Osteocyte (in vitro differentiated cells): ENCODE measurements at regions not wholly inside any gene's neighbourhood (a gene's known extent, or its start where the extent isn't known, plus 50 kb on each side); places are given as distances from the start of the nearest gene placed in this dataset.

Source experiments
- DNase-seq: peaks from one replicate; pipeline ENCODE4 v3.0.0; 2021; ENCODE audit warnings: mixed read lengths; ENCODE audit not compliant: unreplicated experiment; ENCODE audit errors: extremely low spot score
- H3K27ac Mint-ChIP-seq: one replicate; pipeline ENCODE4 v1.8.0; 2021; ENCODE audit warnings: mild to moderate bottlenecking, mixed read lengths; ENCODE audit not compliant: unreplicated experiment
- H3K27me3 Mint-ChIP-seq: one replicate; pipeline ENCODE4 v1.8.0; 2021; ENCODE audit warnings: mixed read lengths; ENCODE audit not compliant: unreplicated experiment
- H3K36me3 Mint-ChIP-seq: one replicate; pipeline ENCODE4 v1.8.0; 2021; ENCODE audit warnings: mixed read lengths; ENCODE audit not compliant: unreplicated experiment
- H3K4me1 Mint-ChIP-seq: one replicate; pipeline ENCODE4 v1.8.0; 2021; ENCODE audit warnings: mixed read lengths; ENCODE audit not compliant: unreplicated experiment
- H3K4me3 Mint-ChIP-seq: one replicate; pipeline ENCODE4 v1.8.0; 2021; ENCODE audit warnings: mild to moderate bottlenecking, moderate library complexity, mixed read lengths; ENCODE audit not compliant: unreplicated experiment
- H3K9me3 Mint-ChIP-seq: one replicate; pipeline ENCODE4 v1.8.0; 2021; ENCODE audit warnings: mixed read lengths; ENCODE audit not compliant: unreplicated experiment
- CTCF ChIP-seq: fragments of 200-600 bp; sonication (generic); IDR thresholded peaks from 2 replicates; pipeline ENCODE4 v1.5.0; 2021; ENCODE audit warnings: antibody characterized with exemption, mild to moderate bottlenecking, moderate library complexity

- DNase-seq, result no peak
Measured at GRCh38 chr1:22248746-22249145, 105.8 kb upstream of the WNT4 start.

GRCh38 chr1:22249928-22250680, 107.2 kb upstream of the WNT4 start:
- Mint-ChIP-seq H3K4me3 (no peak overlapping the region), H3K36me3 (no peaks in the 10 kb centered on the region), H3K9me3 (no peaks in the 10 kb centered on the region), H3K4me1 (peaks cover 57% of the 10 kb centered on the region), H3K27ac (no peak overlapping the region), H3K27me3 (no peaks in the 10 kb centered on the region)
- no peak for DNase-seq
- no peak for TF ChIP-seq CTCF

More at GRCh38 chr1:22248746-22249145, 105.8 kb upstream of the WNT4 start:
- Mint-ChIP-seq H3K27ac (no peak overlapping the region), H3K9me3 (no peaks in the 10 kb centered on the region), H3K27me3 (peaks cover 5% of the 10 kb centered on the region), H3K4me1 (peaks cover 43% of the 10 kb centered on the region), H3K4me3 (no peak overlapping the region), H3K36me3 (no peaks in the 10 kb centered on the region)
- no peak for TF ChIP-seq CTCF

- Mint-ChIP-seq H3K4me3 (no peak overlapping the region), H3K4me1 (peaks cover 63% of the 10 kb centered on the region), H3K27ac (no peak overlapping the region), H3K9me3 (no peaks in the 10 kb centered on the region), H3K27me3 (no peaks in the 10 kb centered on the region), H3K36me3 (no peaks in the 10 kb centered on the region)
- no peak for TF ChIP-seq CTCF
- DNase-seq, result no peak
Measured at GRCh38 chr1:22250724-22251123, 107.8 kb upstream of the WNT4 start.

GRCh38 chr1:22252251-22252650, 109.4 kb upstream of the WNT4 start:
- no peak overlapping the region for H3K27ac Mint-ChIP-seq
- H3K4me1 Mint-ChIP-seq, result peaks cover 69% of the 10 kb centered on the region
- H3K36me3 Mint-ChIP-seq, result no peaks in the 10 kb centered on the region

More at GRCh38 chr1:22252251-22252650, 109.4 kb upstream of the WNT4 start:
- TF ChIP-seq CTCF, result no peak
- H3K27me3 Mint-ChIP-seq, result no peaks in the 10 kb centered on the region
- H3K4me3 Mint-ChIP-seq, result no peak overlapping the region
- no peaks in the 10 kb centered on the region for H3K9me3 Mint-ChIP-seq
- DNase-seq, result no peak
